Body of pancreas (tissue), 4 donors: ENCODE measurements at regions not wholly inside any gene's neighbourhood (a gene's known extent, or its start where the extent isn't known, plus 50 kb on each side); places are given as distances from the start of the nearest gene placed in this dataset.

Experiments used
- CTCF ChIP-seq, 7 experiments: fragments of 450-650 bp in 4 of 7; fragments of 200-600 bp in 3 of 7; sonication (generic) in 3 of 7; IDR thresholded peaks; one replicate each; pipeline ENCODE4 v1.5.1; 2016 to 2019; ENCODE audit warnings: antibody characterized with exemption in 7 of 7
- POLR2A ChIP-seq, 3 donors: fragments of 450-650 bp; IDR thresholded peaks; one replicate each; pipeline ENCODE4 v1.6.1; 2016; ENCODE audit warnings: antibody characterized with exemption in 3 of 3, mild to moderate bottlenecking in 2 of 3

GRCh38 chr2:8309131-8309530, 372.7 kb upstream of the ID2 start:
- no peak for TF ChIP-seq CTCF (IDR thresholded peaks at IDR 0.05)
- no peak for TF ChIP-seq POLR2A (IDR thresholded peaks at IDR 0.05)
